ENCODE measurements at regions not wholly inside any gene's neighbourhood (a gene's known extent, or its start where the extent isn't known, plus 50 kb on each side); places are given as distances from the start of the nearest gene placed in this dataset.

- ATAC-seq (ENCODE audit: low FRiP score) (no peak), DNase-seq (ENCODE audit: low spot score) (no peak)
- TF ChIP-seq, protein P1, sequence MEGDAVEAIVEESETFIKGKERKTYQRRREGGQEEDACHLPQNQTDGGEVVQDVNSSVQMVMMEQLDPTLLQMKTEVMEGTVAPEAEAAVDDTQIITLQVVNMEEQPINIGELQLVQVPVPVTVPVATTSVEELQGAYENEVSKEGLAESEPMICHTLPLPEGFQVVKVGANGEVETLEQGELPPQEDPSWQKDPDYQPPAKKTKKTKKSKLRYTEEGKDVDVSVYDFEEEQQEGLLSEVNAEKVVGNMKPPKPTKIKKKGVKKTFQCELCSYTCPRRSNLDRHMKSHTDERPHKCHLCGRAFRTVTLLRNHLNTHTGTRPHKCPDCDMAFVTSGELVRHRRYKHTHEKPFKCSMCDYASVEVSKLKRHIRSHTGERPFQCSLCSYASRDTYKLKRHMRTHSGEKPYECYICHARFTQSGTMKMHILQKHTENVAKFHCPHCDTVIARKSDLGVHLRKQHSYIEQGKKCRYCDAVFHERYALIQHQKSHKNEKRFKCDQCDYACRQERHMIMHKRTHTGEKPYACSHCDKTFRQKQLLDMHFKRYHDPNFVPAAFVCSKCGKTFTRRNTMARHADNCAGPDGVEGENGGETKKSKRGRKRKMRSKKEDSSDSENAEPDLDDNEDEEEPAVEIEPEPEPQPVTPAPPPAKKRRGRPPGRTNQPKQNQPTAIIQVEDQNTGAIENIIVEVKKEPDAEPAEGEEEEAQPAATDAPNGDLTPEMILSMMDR (IDR thresholded peaks at IDR 0.05), result no peak
Observed at GRCh38 chr2:56099963-56100362, 83.8 kb upstream of the CCDC85A start.

DNA sequence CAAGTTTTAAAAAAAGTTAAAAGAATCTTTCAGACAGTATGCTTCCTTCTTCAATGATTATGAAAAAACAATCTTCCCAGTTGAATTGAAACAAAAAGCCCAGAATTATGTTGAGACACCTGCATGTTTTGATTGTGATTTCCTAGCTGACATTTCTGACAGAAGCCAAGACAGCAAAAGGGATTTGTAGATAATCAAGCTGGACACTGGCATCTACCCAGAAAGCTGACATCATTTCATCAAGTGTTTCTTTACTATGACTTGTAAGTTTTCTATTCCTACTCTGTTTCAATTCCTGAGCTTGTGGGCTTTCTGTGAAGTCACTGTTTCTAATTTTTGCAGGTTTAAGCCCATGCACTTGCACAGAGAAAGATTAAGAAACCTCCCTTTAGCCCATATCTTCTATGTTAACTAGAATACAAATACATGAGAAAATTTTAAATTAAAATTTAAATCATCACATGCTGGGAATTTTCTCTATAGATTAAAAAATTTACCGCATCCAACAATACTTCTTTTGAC, 82.9 kb upstream of the CCDC85A start:
- DNase-seq (ENCODE audit: low spot score) (no peak), ATAC-seq (ENCODE audit: low FRiP score) (no peak)
- TF ChIP-seq, protein P1 (IDR thresholded peaks at IDR 0.05), result no peak

GRCh38 chr2:56102098-56102497, 81.7 kb upstream of the CCDC85A start:
- TF ChIP-seq, protein P1 (IDR thresholded peaks at IDR 0.05), result no peak

DNA sequence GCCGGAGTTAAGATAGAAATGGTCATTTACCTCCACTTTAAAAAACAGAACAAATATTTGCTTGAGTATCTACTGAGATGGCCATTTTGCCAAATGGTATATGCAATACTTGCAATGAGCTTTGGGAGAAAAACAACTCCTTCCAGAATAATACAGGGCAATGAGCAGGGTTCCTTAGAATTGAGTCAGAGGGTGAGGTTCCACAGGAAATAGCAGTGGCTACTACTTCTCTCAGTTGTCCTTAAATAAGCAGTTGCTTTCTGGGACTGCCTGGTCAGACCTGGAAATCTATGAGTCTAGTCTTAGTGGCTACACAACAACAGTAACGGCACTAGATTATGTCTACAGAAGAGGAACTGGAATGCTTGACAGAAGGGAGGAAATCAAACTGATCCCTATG, 80.9 kb upstream of the CCDC85A start:
- DNase-seq (ENCODE audit: low spot score) (no peak), ATAC-seq (ENCODE audit: low FRiP score) (no peak)
- TF ChIP-seq, protein P1 (IDR thresholded peaks at IDR 0.05), result no peak

More at GRCh38 chr2:56102098-56102497, 81.7 kb upstream of the CCDC85A start:
- ATAC-seq (ENCODE audit: low FRiP score), result no peak
- DNase-seq (ENCODE audit: low spot score), result no peak

DNA sequence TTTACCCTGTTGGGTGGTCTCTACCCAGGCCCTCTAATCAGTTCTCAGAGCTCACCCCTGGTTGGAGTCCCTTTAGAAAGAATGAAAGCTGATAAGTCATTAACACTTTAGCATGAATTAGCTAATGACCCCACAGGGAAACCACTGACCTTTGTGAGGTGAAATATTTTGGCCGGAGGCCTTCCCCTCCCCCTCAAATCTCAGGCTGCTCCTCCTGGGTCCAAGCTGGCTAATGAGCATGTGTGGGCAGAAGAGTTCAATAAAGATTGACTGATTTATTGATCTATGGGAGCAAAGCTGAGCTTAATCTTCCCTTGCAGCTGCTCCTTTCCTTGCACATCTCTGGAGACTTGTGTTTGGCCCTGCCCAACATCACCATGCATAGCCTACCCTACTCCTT, 78.8 kb upstream of the CCDC85A start:
- DNase-seq (ENCODE audit: low spot score) (no peak), ATAC-seq (ENCODE audit: low FRiP score) (no peak)
- TF ChIP-seq, protein P1 (IDR thresholded peaks at IDR 0.05), result no peak

DNA sequence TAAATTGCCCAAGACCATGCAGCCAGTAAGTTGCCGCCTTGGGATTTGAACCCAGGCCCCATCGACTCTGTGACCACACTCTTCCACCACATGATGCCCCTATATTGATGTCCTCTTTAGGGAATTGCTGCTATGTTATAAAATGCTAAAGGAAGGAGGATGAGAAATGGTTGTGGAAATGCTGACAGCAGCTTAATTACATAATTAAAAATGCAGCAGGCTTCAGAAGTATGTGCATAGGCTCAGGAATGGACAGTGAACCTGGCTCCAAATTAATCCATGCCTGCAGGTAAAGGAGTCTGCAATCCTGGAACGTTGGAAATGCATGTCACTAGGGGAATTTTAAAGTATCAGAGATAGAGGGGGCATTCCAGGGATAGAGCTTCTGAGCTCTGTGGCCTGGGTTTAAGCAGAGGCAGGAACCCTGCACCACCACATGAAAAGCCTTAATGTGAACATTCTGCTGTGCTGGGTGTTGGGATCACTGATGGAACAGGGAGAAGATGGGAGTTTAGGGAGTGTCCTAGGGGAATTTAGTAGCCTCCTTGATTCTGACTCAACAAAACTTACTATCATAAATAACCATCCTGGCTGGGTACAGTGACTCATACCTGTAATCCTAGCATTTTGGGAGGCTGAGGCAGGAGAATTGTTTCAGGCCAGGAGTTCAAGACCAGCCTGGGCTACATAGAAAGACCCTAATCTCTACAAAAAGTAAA, 76.1 kb upstream of the CCDC85A start:
- DNase-seq (ENCODE audit: low spot score), result no peak
- TF ChIP-seq, protein P1 (IDR thresholded peaks at IDR 0.05), result no peak
- no peak for ATAC-seq (ENCODE audit: low FRiP score)

DNA sequence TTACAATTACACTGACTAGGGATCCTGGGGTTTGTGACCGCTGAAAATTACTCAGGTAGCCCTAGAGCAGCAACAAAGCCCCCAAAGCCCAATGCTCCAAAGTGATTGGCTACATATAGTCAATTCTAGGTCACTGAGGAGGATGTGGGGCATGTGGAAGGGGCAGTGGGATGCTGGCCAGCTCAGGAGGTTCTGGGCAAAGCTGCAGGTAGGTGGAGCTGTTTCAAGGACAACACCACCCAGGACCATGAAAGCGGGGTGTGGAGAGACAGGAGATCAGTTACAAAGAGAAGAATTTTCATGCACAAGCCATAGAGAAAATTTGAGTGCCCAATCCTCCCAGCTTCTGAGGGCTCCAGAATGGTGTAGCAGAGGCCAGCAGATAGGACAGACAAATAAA, 75.0 kb upstream of the CCDC85A start:
- ATAC-seq (ENCODE audit: low FRiP score) (no peak), DNase-seq (ENCODE audit: low spot score) (no peak)
- TF ChIP-seq, protein P1 (IDR thresholded peaks at IDR 0.05), result no peak

Measured in omental fat pad (tissue), 3 donors.